Uterus (tissue), 2 donors: ENCODE measurements at regions not wholly inside any gene's neighbourhood (a gene's known extent, or its start where the extent isn't known, plus 50 kb on each side); places are given as distances from the start of the nearest gene placed in this dataset.

Experiments
- POLR2A ChIP-seq, 2 donors: fragments of 450-650 bp; IDR thresholded peaks; one replicate each; pipeline ENCODE4 v1.6.1; 2016; ENCODE audit warnings: antibody characterized with exemption in 2 of 2, mild to moderate bottlenecking in 1 of 2, moderate library complexity in 1 of 2
- TF ChIP-seq, protein P1 (sequence below), 4 experiments: fragments of 200-600 bp in 2 of 4; fragments of 450-650 bp in 2 of 4; sonication (generic) in 2 of 4; IDR thresholded peaks; one replicate each; pipeline ENCODE4 v1.5.1; 2016 to 2019; ENCODE audit warnings: antibody characterized with exemption in 4 of 4, mild to moderate bottlenecking in 2 of 4, moderate library complexity in 1 of 4

DNA sequence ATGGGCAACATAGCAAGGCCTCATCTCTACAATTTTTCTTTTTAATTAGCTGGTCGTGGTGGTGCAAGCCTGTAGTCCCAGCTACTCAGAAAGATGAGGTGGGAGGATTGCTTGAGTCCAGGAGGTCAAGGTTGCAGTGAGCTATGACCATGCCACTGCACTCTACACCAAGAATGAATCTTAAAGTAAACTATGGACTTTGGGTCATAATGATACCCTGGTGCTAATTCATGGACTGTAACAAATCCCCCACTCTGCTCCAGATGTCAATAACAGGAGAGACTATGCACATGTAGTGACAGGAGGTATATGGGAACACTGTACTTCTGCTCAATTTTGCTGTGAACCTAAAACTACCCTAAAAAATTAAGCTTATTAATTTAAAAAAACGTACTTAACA lies 155.4 kb downstream of the CEMIP2 start:
- TF ChIP-seq, protein P1, sequence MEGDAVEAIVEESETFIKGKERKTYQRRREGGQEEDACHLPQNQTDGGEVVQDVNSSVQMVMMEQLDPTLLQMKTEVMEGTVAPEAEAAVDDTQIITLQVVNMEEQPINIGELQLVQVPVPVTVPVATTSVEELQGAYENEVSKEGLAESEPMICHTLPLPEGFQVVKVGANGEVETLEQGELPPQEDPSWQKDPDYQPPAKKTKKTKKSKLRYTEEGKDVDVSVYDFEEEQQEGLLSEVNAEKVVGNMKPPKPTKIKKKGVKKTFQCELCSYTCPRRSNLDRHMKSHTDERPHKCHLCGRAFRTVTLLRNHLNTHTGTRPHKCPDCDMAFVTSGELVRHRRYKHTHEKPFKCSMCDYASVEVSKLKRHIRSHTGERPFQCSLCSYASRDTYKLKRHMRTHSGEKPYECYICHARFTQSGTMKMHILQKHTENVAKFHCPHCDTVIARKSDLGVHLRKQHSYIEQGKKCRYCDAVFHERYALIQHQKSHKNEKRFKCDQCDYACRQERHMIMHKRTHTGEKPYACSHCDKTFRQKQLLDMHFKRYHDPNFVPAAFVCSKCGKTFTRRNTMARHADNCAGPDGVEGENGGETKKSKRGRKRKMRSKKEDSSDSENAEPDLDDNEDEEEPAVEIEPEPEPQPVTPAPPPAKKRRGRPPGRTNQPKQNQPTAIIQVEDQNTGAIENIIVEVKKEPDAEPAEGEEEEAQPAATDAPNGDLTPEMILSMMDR (IDR thresholded peaks at IDR 0.05) = no peak
- TF ChIP-seq POLR2A (IDR thresholded peaks at IDR 0.05) = no peak
